Stimulated activated CD8-positive, alpha-beta memory T cell treated with anti-CD3 and anti-CD28 coated beads, Interleukin-12 subunit alpha, Interleukin-12 subunit beta, amount 100 ng/mL, for 4 hours (primary cell): ENCODE measurements at regions not wholly inside any gene's neighbourhood (a gene's known extent, or its start where the extent isn't known, plus 50 kb on each side); places are given as distances from the start of the nearest gene placed in this dataset.
"Not testable (repeated sequence)": the region's sequence is repeated elsewhere in the genome, so short reads cannot be mapped to it uniquely, and the experiment has no call there.

Experiments used
- DNase-seq: peaks from one replicate; pipeline ENCODE4 v3.0.0-alpha.2; 2020; ENCODE audit warnings: low read depth

DNA sequence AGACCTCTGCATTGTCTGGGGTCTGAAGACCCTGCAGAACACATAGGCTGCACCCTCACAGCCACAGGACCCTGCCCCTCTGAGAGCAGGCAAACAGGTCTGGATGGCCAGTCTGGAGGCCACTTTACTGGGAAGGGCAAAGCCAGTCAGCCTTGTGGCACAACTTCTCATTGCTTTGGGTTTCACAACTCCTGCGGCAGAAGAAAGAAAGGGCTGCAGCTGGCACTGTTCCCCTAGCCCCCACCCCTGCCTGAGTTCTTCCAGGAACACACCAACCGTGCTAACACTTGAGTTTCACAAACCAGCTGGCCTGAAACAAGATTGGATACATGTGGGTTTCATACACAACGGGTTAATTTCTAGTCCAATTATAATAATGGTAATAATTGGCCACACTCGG lies 276.5 kb upstream of the MGAT5 start:
- no peak for DNase-seq

- DNase-seq, result no peak
Observed at GRCh38 chr2:133982256-133982655, 271.6 kb upstream of the MGAT5 start.

DNA sequence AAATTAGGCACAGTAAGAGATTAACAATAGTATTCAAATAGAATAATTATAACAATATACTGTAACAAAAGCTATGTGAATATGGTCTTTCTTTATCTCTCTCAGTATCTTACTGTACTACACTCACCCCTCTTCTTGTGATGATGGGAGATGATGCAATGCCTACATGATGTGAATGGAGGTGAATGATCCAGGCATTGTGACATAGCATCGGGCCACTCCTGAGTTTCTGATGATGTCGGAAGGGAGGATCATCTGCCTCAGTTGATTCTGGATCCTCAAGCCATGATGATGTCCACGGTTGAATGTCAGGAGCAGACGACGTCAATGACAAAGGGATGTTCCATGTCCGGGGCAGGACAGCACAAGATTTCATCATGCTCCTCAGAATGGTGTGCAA lies 268.3 kb upstream of the MGAT5 start:
- no peak for DNase-seq

GRCh38 chr2:133986081-133986837 lies 267.6 kb upstream of the MGAT5 start:
- no peak for DNase-seq

DNA sequence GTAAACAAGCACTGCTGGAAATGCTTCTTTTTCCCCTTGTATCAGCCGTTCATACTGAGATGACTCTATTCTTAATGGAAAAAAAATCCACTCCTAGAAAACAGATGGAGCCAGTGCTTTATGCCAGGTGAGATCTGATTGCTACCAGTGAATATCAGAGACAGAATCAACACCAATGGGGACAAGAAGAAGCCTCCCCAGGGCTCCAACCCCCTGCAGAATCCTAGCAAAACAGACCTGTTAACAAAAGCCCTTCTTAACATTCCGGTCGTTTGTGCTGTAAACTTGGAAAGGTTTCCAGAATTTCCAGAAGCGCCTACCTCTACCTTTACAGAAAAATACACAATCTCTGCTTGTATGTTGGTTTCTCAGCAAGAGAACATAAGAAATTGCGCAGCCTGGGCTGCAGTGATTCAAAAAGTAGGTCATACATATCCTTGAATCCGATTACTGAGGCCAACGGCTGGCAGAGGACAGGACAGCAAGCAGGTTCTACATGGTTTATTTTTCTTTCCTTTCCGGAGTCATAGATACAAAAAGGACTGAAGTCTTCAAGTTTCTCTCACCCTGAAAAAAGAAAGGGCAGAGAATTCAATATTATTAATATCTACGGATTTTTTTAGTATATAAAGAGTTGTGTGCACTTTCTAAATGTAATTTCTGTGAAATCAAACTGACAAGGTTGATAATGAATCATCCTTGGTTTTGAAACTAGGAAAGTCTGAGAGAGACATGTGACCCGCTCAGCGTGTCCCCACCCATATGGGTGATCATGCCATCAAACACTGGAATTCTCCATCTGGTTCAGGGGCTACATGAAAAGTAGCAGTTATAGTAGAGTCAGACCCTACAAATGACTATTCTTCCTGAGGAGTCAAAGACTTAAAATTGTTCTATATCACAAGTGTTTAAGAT lies 266.7 kb upstream of the MGAT5 start:
- no peak for DNase-seq

- DNase-seq, result no peak
Observed at GRCh38 chr2:133988316-133988891, 265.5 kb upstream of the MGAT5 start.

GRCh38 chr2:133991606-133992168 lies 262.2 kb upstream of the MGAT5 start:
- DNase-seq, result no peak

GRCh38 chr2:133992454-133992853 lies 261.4 kb upstream of the MGAT5 start:
- no peak for DNase-seq

DNA sequence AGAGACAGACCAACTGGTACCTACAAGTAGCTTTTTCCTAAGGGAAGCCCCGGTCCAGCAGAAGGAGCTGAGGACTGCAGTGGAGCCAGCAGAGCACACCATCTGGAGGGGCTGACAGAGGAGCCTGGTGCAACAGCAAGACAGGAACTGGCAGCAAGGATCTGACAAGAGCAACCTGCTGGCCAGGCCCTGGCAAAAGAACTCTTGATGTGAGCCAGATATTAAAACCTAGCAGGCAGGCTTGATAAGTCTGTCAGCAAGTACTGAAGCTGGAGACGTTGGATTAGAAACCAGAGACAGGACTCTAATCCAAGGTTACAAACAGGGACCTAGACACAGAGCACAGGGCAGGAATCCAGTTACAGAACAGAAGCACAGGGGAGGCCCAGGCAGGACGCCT lies 260.7 kb upstream of the MGAT5 start:
- DNase-seq, result no peak

DNA sequence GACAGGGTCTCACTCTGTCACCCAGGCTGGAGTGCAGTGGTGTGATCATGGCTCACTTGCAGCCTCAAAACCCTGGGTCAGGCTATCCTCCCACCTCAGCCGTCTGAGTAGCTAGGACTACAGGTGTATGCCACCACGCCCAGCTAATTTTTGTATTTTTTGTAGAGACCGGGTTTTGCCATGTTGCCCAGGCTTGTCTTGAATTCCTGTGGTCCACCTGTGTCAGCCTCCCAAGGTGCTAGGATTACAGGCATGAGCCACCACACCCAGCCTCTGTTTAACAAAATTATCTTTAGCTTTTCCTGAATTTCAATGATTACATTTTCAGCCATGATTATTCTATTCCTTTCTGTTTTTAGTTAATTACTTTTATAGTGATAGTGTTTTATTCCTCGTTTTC lies 255.1 kb upstream of the MGAT5 start:
- not testable (repeated sequence) for DNase-seq

DNA sequence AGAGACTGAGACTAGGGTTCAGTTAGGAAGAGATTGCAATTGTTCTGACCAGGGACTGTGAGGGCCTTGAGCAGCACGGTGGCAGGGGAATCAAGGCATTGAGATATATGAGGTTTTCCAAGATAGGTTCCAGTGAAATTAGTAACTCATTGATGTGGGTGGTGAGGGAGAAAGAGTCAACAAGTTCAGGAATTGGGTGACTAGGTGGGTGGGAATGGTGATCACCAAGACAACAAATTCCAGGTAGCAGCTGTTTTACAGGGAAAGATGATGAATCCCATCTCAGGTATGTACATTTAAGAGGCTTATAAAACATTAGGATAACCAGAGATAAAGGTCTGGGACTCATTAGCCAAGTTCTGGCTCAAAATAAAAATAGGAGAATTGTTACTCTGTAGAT lies 251.5 kb upstream of the MGAT5 start:
- no peak for DNase-seq

- no peak for DNase-seq
Observed at GRCh38 chr2:134002921-134003320, 251.0 kb upstream of the MGAT5 start.

- DNase-seq, result no peak
Observed at GRCh38 chr2:134004467-134004866, 249.4 kb upstream of the MGAT5 start.

GRCh38 chr2:134008837-134009236 lies 245.0 kb upstream of the MGAT5 start:
- DNase-seq, result no peak

- DNase-seq, result no peak
Observed at GRCh38 chr2:134009440-134009839, 244.4 kb upstream of the MGAT5 start.

- not testable (repeated sequence) for DNase-seq
Observed at GRCh38 chr2:134009906-134010305, 244.0 kb upstream of the MGAT5 start.

- DNase-seq, result no peak
Observed at GRCh38 chr2:134011936-134012586, 241.8 kb upstream of the MGAT5 start.

DNA sequence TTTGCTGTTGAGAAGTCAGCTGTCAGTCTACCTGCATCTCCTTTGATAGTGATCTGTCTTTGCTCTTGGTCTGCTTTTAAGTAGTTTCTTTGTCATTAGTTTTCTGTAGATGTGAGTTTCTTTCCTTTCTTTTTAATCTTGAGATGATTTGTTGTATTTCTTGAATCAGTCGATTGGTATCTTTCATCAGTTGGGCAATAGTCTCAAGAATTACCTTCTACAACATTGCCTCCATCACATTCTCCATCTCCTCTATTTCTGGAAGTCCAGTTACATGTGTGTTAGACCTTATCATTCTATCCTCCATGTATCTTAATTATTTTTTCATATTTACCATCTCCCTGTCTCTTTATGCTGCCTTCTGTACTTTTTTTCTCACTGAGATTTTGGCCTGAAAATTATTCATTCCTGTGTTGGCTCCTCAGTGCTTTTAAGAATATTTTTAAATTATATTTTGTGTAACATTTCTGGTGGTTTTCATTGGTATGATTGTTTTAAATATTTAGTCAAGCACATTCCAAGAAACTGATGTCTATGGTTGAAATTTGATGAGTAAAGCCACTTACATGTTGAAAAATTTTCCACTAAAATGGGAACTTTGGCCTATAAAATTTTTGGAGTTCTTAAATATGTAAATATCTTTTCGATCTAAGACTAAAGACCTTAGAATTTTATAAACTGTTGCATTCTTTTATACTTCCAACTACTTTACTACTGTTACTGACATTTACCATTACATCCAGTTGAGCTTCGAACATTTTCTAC lies 239.5 kb upstream of the MGAT5 start:
- DNase-seq, result no peak

- no peak for DNase-seq
Observed at GRCh38 chr2:134019871-134020270, 234.0 kb upstream of the MGAT5 start.

- no peak for DNase-seq
Observed at GRCh38 chr2:134020608-134021007, 233.3 kb upstream of the MGAT5 start.

DNA sequence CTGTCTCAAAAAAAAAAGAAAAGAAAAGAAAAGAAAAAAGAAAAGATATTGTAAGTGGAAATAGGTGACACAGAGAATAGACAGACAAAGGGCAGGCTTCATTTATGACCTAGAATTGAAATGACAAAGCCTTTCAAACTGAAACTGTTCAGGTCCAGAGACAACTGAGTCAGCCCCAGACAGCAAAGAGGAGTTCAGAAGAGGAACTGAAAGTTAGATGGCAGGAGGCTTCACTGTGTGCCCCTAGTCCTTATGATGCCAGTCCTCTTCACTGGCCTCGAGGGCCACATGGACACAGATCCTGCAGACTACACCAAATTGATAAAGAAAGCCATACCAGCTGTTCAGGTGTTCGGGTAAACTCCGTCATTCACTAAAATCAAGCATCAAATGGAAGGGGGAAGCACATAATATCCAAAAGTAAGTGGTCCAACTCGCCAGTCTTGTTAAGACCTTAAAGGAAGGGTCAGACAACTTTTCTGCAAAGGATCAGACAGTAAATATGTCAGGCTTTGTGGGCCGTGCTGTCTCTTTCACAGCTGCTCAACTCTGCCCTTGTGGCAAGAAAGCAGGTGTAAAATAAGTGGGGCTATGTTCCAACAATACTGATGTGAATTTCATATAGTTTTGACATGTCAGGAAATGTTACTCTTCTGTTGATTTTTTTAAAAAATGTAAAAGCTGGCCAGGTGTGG lies 231.9 kb upstream of the MGAT5 start:
- no peak for DNase-seq
